PC-3 (cell line): ENCODE measurements at regions not wholly inside any gene's neighbourhood (a gene's known extent, or its start where the extent isn't known, plus 50 kb on each side); places are given as distances from the start of the nearest gene placed in this dataset.

Source experiments
- CTCF ChIP-seq: fragments of 300-600 bp; sonication (generic); conservative IDR thresholded peaks from 2 replicates; pipeline ENCODE4 v1.5.1; 2017; ENCODE audit warnings: antibody characterized with exemption, low read depth, mild to moderate bottlenecking, low read length
- EZH2 ChIP-seq: fragments of 300-600 bp; sonication (generic); IDR thresholded peaks from one replicate; pipeline ENCODE4 v1.6.1; 2017; ENCODE audit warnings: antibody characterized with exemption, mild to moderate bottlenecking, low read length; ENCODE audit not compliant: unreplicated experiment
- EZH2phosphoT487 ChIP-seq: fragments of 300-600 bp; sonication (generic); IDR thresholded peaks from 2 replicates; pipeline ENCODE4 v1.6.1; 2018; ENCODE audit warnings: mild to moderate bottlenecking, antibody characterized with exemption, low read length, borderline replicate concordance

- no peak for TF ChIP-seq CTCF
- TF ChIP-seq EZH2, result no peak
- no peak for TF ChIP-seq EZH2phosphoT487
Observed at GRCh38 chr5:37892586-37892985, 52.7 kb upstream of the GDNF start.
